ENCODE measurements at regions not wholly inside any gene's neighbourhood (a gene's known extent, or its start where the extent isn't known, plus 50 kb on each side); places are given as distances from the start of the nearest gene placed in this dataset.

DNA sequence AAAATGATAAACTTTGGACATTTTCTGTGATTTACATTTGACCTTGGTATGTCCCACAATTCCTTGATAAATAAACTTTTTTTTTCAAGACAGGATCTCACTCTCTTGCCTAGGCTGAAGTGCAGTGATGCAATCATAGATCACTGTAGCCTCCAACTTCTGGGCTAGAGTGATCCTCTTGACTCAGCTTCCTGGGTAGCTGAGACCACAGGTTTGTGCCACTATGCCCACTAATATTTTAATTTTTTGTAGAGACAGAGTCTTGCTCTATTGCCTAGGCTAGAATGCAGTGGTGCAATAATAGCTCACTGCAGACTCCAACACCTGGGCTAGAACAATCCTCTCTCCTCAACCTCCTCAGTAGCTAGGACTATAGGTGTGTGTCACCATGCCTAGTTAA is 79.1 kb upstream of the PTGDR start:
- TF ChIP-seq, protein P1, sequence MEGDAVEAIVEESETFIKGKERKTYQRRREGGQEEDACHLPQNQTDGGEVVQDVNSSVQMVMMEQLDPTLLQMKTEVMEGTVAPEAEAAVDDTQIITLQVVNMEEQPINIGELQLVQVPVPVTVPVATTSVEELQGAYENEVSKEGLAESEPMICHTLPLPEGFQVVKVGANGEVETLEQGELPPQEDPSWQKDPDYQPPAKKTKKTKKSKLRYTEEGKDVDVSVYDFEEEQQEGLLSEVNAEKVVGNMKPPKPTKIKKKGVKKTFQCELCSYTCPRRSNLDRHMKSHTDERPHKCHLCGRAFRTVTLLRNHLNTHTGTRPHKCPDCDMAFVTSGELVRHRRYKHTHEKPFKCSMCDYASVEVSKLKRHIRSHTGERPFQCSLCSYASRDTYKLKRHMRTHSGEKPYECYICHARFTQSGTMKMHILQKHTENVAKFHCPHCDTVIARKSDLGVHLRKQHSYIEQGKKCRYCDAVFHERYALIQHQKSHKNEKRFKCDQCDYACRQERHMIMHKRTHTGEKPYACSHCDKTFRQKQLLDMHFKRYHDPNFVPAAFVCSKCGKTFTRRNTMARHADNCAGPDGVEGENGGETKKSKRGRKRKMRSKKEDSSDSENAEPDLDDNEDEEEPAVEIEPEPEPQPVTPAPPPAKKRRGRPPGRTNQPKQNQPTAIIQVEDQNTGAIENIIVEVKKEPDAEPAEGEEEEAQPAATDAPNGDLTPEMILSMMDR (IDR thresholded peaks at IDR 0.05; ENCODE audit: insufficient read depth, low read length): no peak
- no peak for TF ChIP-seq POLR2AphosphoS5 (IDR thresholded peaks at IDR 0.05; ENCODE audit: low read depth)
- TF ChIP-seq, protein P2, sequence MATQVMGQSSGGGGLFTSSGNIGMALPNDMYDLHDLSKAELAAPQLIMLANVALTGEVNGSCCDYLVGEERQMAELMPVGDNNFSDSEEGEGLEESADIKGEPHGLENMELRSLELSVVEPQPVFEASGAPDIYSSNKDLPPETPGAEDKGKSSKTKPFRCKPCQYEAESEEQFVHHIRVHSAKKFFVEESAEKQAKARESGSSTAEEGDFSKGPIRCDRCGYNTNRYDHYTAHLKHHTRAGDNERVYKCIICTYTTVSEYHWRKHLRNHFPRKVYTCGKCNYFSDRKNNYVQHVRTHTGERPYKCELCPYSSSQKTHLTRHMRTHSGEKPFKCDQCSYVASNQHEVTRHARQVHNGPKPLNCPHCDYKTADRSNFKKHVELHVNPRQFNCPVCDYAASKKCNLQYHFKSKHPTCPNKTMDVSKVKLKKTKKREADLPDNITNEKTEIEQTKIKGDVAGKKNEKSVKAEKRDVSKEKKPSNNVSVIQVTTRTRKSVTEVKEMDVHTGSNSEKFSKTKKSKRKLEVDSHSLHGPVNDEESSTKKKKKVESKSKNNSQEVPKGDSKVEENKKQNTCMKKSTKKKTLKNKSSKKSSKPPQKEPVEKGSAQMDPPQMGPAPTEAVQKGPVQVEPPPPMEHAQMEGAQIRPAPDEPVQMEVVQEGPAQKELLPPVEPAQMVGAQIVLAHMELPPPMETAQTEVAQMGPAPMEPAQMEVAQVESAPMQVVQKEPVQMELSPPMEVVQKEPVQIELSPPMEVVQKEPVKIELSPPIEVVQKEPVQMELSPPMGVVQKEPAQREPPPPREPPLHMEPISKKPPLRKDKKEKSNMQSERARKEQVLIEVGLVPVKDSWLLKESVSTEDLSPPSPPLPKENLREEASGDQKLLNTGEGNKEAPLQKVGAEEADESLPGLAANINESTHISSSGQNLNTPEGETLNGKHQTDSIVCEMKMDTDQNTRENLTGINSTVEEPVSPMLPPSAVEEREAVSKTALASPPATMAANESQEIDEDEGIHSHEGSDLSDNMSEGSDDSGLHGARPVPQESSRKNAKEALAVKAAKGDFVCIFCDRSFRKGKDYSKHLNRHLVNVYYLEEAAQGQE (IDR thresholded peaks at IDR 0.05; ENCODE audit: insufficient replicate concordance, low read depth): no peak
- no peak for TF ChIP-seq GABPA (IDR thresholded peaks at IDR 0.05; ENCODE audit: low read depth)

Data from HL-60 (cell line).